GM19351 (cell line): ENCODE measurements at regions not wholly inside any gene's neighbourhood (a gene's known extent, or its start where the extent isn't known, plus 50 kb on each side); places are given as distances from the start of the nearest gene placed in this dataset.
"Not testable (repeated sequence)": the region's sequence is repeated elsewhere in the genome, so short reads cannot be mapped to it uniquely, and the experiment has no call there.

Experiments
- ATAC-seq: cut with Tn5 transposase; IDR thresholded peaks from one replicate; pipeline ENCODE4 v1.9.1; 2021; ENCODE audit warnings: mild to moderate bottlenecking, moderate library complexity; ENCODE audit not compliant: unreplicated experiment

GRCh38 chr4:120005527-120005926, 61.1 kb downstream of the MAD2L1 start:
- ATAC-seq, result no peak

DNA sequence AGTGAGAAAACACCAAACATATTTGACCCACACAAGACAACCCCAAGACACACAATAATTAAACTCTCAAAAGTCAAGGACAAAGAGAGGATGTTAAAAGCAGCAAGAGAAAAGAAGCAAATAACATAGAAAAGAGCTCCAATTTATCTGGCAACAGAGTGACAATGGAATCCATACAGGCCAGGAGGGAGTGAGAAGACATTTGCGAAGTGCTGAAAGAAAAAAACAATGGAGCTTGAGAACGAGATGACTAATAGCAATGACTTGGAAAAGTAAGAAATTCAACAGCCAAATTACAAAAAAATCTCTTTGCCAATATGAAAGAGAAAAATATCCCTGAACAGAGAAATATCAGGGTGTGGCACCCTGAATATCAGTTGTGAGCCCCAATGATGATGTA, 61.6 kb downstream of the MAD2L1 start:
- no peak for ATAC-seq

GRCh38 chr4:120004054-120004453, 62.6 kb downstream of the MAD2L1 start:
- no peak for ATAC-seq

DNA sequence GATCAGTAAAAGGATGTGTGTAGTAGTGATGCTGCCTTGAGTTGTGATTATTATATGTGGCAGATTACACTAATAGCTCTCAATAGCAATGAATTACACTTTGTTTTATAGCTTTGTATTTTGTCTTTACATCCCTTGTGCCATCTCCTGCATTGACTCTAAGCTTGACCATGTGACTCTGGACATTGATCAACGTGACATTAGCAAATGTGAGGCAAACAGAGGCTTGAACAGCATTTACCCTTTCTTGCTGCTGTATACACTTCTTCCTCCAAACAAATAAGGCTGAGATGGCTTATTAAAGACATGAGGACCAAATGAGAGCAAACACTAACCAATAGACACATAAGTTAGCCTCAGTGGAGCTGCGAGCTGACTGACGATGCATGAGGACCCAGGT, 63.5 kb downstream of the MAD2L1 start:
- no peak for ATAC-seq

DNA sequence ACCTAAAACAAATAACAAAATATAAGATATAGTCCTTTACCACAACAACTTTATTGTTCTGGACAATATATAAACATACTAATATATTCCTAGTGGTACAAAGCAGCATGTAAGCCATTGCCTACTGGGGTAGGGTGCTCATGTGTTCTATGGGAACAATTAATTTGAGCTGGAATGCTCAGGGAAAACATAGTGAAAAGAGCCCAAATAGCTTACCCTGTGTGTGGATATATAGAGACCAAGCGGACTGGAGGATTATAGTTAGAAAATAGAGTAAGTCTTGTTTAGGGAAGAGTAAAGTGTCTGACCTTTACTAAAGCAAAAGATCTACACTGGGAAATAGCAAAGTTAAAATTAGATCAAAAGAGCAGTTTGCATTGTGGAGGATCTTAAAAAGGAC, 64.8 kb downstream of the MAD2L1 start:
- ATAC-seq, result no peak

GRCh38 chr4:120000591-120001296, 65.9 kb downstream of the MAD2L1 start:
- no peak for ATAC-seq

DNA sequence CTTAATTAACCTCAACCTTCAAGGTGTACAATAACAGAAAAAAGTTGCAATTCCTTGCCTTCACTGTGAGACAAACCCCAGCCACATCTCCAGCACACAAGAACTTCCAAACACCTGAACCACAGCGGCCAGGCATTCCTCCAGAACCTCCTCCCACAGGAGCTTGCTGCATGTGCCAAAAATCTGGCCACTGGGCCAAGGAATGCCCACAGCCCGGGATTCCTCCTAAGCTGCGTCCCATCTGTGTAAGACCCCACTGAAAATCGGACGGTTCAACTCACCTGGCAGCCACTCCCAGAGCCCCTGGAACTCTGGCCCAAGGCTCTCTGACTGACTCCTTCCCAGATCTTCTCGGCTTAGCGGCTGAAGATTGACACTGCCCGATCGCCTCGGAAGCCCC, 70.6 kb downstream of the MAD2L1 start:
- not testable (repeated sequence) for ATAC-seq

- ATAC-seq, result no peak
Measured at GRCh38 chr4:119984996-119985395, 81.7 kb downstream of the MAD2L1 start.

GRCh38 chr4:119982756-119983155, 83.9 kb downstream of the MAD2L1 start:
- no peak for ATAC-seq

- no peak for ATAC-seq
Measured at GRCh38 chr4:119980456-119980855, 86.2 kb downstream of the MAD2L1 start.

GRCh38 chr4:119977076-119977940, 89.3 kb downstream of the MAD2L1 start:
- ATAC-seq, result no peak

DNA sequence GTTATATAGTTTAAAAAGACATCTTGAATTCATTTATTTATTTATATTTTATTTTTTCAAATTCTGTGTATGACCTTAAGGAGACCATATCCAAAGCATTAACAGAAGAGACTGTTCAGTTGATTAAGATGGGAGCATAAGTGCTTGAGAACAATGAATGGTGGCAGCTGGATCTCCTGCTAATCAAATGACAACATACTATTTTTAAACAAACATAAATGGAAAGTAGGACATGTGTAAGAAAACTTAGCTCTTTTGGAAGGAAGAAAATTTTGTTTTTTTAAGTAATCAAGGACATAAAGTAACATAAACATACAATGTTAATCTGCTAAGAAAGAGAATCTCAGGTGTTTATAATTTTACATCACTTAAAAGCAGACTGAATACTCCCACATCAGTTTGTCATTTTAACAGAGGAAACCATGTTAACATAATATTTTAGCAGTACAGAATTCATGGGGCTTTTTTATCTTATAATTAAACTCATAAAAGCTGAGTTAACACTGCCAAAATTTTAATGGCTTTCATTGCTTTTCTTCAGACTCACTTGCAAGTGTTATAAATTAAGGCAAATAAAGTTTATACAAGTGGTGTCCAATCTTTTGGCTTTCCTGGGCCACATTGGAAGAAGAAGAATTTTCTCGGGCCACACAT, 95.1 kb downstream of the MAD2L1 start:
- ATAC-seq, result no peak

- ATAC-seq, result no peak
Measured at GRCh38 chr4:119962631-119963030, 104.0 kb downstream of the MAD2L1 start.

DNA sequence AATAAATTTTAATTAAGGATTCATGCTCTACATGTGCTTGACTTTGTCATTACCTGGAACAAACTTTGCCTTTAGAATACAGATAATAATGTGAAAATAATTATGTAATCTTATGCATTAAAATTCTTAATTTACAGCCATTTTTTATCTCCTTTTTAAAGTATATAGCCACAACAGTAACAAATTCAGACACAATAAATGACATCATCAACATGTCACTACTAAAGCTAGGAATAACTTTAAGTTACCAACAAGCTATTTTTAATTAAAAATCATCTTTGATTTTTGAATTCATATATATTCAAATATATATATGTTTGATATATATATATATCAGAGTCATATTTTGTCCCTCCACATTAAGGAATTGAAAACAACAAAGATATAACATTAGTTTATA, 107.7 kb downstream of the MAD2L1 start:
- ATAC-seq, result no peak

DNA sequence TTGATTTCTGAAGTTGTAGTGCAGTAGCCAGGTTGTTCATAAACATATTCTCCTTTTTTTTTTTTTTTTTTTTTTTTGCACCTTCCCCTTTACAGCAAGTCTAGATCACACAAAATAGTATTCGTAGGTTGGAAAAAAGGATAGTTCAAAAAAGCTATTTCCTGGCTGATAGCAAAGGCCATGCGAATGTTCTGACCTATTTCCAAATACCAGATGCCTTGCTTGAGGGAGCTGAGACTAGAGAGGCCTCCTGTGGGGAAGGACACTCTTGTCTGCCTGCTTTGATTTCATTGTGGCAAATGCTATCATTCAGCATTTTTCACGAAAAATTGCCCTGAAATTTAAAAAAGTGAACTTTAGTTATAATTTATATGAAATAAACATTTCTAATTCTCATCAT, 111.4 kb downstream of the MAD2L1 start:
- ATAC-seq, result no peak

- ATAC-seq, result not testable (repeated sequence)
Measured at GRCh38 chr4:119954487-119954886, 112.2 kb downstream of the MAD2L1 start.

DNA sequence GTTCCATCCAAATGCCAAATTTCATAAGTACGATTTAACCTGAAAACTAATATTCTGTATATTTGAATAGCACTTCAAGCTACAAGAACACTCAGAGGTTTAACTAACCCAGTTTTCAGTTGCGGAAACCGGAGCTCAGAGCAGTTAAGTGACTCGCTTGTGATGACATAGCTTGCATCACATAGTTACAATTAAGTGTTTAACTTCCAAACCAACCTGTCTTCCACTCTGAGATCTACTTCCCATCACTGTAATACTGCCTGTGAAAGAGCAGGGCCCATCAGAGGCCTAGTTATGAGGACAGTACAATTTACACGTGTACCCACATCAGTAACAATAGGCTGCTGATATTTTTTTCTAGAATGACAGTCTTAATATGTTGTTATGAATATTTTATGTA, 120.3 kb downstream of the MAD2L1 start:
- no peak for ATAC-seq

DNA sequence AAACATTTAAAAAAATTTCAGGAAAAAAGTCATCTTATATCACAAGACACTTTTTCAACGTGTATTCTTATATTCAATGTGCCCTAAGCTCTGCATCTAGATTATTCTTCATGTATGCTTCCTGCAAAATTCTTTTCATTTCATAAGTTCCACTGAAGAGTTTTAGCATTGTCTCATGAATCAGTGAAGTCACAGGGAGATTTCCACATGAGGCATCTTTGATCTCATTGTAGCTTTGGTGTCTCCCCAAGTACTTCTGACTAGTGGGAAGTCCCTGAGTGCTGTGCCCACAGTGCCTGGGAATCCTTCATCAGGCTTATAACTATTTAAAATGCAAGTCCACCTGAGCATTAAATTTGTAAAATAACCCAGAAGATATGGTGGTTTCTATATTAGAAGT, 123.8 kb downstream of the MAD2L1 start:
- no peak for ATAC-seq

GRCh38 chr4:119940557-119940956, 126.1 kb downstream of the MAD2L1 start:
- no peak for ATAC-seq

- ATAC-seq, result no peak
Measured at GRCh38 chr4:119939071-119939995, 127.3 kb downstream of the MAD2L1 start.

- ATAC-seq, result no peak
Measured at GRCh38 chr4:119937746-119938145, 128.9 kb downstream of the MAD2L1 start.
